GM21526 (cell line): ENCODE measurements at regions not wholly inside any gene's neighbourhood (a gene's known extent, or its start where the extent isn't known, plus 50 kb on each side); places are given as distances from the start of the nearest gene placed in this dataset.
A peak's percentile ranks its signal among the peaks of the same experiment; 100 is the strongest.
"Not testable (repeated sequence)": the region's sequence is repeated elsewhere in the genome, so short reads cannot be mapped to it uniquely, and the experiment has no call there.

Source experiments
- ATAC-seq: cut with Tn5 transposase; IDR thresholded peaks from one replicate; pipeline ENCODE4 v1.9.1; 2021; ENCODE audit warnings: moderate library complexity; ENCODE audit not compliant: unreplicated experiment, low FRiP score

- no peak for ATAC-seq
These were observed 58.7 kb downstream of the EDN1 start for GRCh38 chr6:12348530-12349511.

DNA sequence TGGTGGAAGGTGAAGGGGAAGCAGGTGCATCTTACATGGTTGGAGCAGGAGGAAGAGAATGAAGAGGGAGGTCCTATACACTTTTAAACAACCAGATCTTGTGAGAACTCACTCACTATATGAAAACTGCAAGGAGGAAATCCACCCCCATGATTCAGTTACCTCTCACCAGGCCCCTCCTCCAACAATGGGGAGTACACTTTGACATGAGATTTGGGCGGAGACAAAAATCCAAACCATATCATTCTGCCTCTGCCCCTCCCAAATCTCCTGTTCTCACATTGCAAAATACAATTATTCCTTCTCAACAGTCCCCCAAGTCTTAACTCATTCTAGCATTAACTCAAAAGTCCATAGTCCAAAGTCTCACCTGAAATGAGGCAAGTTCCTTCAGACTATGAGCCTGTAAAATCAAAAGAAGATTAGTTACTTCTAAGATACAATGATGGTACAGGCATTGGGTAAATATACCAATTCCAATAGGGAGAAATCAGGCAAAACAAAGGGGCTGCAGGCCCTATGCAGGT is 60.5 kb downstream of the EDN1 start:
- ATAC-seq = no peak

GRCh38 chr6:12351672-12352071 is 61.5 kb downstream of the EDN1 start:
- ATAC-seq = no peak

GRCh38 chr6:12353731-12354130 is 63.6 kb downstream of the EDN1 start:
- ATAC-seq = no peak

GRCh38 chr6:12354499-12354898 is 64.3 kb downstream of the EDN1 start:
- ATAC-seq = no peak

- ATAC-seq = no peak
These were observed 65.2 kb downstream of the EDN1 start for GRCh38 chr6:12355354-12355753.

DNA sequence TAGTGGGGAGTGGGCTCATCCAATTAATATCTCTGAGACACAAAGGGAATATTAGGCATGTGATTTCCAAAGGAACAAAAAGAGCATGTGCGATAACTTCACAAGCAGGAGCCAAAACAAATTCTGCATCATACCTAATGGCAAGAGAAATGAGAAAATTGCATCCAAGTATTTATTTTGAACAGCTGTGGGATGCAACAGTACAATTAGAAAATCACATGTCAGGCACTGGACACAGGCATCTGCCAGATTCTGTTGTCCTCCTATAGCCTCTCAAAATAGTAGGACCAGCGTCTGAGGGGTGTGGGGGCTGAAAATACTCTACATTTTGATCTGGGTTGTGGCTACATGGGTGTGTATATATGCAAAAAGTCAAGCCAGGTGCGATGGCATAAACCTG is 66.3 kb downstream of the EDN1 start:
- ATAC-seq = no peak

DNA sequence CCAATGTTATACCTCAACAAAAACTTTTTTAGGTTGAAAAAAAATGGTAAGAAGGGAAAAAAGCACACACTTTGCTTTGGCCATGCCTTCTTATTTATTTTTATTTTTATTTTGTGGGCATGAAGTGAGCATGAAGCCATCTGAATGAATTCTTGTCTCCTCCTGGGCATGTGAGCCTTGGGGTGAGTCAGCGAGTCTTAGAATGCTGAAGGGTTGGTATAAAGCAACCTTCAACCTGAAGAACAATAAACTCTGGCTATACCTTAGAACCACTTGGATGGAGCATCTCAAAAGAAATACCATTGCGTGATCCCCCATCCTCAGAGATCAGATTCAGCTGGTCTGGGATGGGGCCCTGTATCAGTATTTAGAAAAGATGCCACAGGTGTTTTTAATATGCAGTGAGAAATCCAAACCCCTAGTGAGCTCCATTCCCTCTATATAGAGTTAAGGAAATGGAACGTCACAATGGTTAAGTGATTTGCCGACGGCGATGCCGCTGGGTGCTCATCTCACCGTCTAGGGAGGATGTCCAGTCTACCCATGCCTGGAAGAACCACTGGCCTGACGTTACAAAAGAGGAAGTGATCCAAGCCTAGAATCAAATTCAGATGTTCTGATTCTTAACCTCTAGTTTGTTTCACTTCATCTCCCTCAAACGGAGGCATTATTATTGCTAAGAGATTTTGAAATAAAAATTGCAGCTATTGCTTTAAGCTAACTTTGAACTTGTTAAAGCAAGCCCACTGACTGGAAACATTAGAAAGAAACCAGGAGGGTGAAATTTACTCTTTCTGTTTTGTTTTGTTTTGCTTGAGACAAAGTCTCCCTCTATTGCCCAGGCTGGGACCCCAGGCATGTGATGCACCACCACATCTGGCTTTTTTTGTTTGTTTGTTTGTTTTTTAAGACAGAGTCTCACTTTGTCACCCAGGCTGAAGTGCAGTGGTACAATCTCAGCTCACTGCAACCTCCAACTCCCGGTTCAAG is 67.1 kb downstream of the EDN1 start:
- peak; percentile 80 for ATAC-seq

- ATAC-seq = no peak
These were observed 68.9 kb downstream of the EDN1 start for GRCh38 chr6:12359036-12359435.

DNA sequence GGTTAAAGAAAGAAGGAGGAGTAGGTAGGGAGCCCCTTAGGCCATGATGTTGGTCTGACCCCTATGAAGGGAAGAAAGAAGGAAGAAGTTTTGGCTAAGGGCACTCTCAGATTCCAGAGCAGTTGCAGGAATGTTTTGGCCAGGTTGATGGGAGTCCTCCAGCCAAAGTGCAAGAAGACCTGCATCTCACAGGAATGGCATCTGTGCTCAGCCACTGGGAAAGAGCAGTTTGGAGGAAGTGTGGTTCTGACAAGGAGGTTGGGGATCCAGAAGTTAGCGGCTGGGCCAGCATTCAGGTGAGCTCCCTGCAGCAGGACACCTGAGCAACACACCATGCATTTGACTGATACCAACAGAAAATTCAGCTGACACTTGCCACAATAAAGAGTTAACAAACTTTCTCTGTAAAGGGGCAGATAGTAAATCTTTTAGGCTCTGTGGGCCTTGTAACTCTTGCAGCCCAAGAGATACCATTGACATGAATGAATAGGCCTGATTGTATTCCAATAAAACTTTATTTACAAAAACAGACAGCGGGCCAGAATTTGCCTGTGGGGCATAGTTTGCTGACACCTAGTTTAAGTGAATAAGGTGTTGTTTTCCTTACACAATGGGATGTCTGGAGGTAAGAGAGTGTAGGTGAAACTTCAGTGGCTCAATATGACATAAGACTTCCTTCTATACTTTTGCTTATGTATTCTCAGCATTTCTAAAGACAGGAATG is 71.0 kb downstream of the EDN1 start:
- no peak for ATAC-seq

DNA sequence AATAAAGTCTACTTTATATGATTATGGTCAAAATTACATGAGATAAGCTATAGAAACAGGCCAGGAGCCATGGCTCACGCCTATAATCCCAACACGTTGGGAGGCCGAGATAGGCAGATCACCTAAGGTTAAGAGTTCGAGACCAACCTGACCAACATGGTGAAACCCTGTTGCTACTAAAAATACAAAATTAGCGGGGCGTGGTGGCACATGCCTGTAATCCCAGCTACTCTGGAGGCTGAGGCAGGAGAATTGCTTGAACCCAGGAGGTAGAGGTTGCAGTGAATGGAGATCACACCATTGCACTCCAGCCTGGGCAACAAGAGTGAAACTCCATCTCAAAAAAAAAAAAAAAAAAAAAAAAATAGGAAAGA is 73.1 kb downstream of the EDN1 start:
- not testable (repeated sequence) for ATAC-seq

DNA sequence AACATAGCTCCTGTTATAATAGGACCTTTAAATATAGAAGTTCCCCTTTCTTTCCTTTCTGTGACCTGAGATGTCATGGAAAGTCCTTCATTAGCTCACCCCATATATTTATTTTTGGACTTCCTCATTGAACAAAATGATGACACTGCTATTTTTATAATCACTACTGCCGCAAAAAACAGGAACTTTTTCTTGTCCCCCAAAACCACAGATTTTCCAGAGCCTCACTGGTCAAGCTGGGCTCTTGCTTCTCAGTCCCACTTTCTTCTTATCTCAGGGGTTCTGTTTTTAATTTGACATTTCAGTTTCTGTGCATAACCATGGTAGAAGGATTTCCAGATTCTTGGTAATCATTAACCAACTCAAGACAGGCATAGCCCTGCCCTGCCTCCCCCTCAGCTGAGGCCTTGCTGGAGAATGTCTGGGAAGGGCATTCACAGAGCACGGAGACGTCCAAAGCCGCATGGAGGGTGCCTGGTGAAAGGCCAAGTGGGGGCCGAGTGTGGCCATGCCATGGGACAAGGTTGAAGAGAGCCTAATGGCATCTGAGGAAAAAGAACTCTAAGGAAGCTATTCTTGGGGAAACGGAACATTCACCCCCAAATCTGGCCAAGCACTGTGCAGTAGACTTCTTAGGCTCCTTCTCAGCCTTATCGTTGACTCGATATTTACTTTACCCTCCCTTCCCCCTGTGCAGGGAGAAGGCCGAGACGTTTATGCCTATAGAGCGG is 73.7 kb downstream of the EDN1 start:
- no peak for ATAC-seq

DNA sequence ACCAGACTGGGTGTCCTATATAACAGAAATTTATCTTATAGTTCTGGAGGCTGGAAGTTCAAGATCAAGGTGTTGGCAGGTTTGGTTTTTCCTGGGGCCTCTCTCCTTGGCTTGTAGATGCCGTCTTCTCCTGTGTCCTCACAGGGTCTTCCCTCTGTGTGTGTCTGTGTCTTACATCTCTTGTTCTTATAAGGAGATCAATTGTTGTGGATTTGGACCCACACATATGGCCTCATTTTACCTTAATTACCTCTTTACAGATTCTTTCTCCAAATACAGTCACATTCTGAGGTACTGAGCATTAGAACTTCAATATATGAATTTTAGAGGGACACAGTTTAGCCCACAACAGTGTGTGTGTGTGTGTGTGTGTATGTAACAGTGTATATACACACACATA is 74.5 kb downstream of the EDN1 start:
- no peak for ATAC-seq

DNA sequence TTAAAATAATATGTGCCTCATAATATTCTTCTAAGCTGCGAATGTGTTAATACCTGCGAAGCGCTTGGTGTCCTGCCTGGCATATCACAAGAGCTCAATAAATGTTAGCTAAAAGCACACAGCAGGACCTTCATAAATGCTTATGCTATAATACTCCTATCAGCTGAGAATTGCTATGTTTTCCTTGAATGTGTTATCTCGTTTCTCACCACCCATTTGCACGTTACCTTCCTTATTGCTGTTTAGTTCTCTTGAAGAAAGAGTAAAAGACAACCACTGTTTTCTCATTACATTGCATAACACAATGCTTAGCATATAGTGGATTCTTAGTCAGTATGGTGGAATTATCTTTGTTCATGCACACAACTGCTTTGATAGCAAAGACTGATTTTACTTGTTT is 76.6 kb downstream of the EDN1 start:
- no peak for ATAC-seq

GRCh38 chr6:12367412-12367811 is 77.3 kb downstream of the EDN1 start:
- ATAC-seq = no peak

DNA sequence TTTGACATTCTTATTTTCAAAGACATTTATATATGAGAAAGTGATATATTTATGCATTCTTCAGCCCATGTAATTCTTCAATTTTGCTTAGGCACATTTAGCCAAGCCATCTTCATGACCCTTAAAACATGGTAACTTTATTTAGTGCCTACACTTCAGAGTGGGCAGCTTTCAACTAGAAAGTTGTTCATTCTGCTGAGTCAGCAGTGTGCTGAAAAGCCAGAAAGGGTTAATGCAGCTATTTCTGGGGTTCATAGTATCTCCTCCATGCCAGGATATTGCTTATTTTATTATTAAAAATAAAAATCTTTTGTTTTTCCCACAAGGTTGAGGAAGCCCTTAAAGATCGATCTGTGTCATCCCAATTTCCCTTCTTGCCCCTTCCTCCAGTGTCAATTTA is 79.2 kb downstream of the EDN1 start:
- ATAC-seq = no peak

DNA sequence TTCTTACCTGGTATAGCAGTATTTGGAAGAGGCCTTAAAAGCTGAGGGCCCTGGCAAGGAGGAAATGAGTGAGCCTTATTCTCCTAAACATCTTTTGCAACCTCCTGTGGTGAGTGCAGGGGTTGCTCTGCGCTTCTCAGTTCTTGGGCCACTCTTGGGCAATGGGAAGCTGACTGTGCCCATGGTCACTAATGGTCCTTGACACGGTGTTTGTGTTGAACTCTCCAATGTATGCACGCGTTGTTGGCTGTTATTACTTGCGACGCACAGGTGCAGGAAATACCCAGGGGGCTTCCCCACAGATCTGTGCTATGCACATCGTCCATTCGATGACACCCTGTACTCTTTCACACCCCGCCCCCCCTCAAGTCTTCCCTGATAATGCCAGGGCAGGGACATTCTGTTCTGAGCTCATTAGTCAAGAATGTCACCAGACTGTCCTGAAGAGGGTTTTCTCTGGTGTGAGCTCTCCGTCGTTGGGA is 79.7 kb downstream of the EDN1 start:
- peak; percentile 57 for ATAC-seq

GRCh38 chr6:12371151-12371550 is 81.0 kb downstream of the EDN1 start:
- no peak for ATAC-seq

GRCh38 chr6:12371641-12372146 is 81.5 kb downstream of the EDN1 start:
- no peak for ATAC-seq
